GM03348 (cell line): ENCODE measurements at regions not wholly inside any gene's neighbourhood (a gene's known extent, or its start where the extent isn't known, plus 50 kb on each side); places are given as distances from the start of the nearest gene placed in this dataset.

ENCODE experiments used
- DNase-seq: peaks from one replicate; pipeline ENCODE4 v3.0.0; 2012; ENCODE audit warnings: low spot score

DNA sequence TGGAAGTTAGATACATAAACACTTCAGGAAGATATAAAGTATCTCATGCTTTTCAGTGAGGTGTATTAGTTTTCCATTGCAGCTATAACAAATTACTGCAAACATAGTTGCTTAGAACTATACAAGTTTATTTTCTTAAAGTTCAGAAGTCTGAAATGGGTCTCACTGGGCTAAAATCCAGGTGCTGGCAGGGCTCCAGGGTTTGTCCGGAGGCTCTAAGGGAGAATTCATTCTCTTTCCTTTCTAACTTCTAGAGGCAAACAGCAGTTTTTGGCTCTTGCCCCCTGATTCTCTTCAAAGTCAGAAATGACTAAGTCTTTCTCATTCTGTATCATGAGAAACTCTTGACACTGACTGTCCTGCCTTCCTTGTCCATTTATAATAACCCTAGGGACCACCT is 138.8 kb downstream of the AASDHPPT start:
- no peak for DNase-seq

DNA sequence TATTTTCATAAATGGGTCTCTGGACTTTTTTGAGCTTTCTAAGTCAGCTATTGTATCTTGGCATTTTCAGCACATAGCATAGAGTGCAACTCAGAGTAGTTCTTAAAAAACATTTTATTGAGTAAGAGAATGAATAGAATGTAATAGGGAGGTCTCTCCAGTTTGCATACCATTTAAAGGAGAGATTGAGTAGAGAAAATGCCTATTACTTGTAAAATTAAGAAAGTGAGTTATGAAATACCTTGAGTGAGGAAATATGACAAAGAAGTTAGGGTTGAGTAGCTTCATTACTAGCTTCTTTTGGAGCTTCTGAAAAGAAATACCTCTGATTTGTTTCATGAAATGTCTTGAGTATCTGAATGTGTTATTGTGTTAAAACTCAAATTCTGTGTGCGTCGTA is 140.0 kb downstream of the AASDHPPT start:
- no peak for DNase-seq

DNA sequence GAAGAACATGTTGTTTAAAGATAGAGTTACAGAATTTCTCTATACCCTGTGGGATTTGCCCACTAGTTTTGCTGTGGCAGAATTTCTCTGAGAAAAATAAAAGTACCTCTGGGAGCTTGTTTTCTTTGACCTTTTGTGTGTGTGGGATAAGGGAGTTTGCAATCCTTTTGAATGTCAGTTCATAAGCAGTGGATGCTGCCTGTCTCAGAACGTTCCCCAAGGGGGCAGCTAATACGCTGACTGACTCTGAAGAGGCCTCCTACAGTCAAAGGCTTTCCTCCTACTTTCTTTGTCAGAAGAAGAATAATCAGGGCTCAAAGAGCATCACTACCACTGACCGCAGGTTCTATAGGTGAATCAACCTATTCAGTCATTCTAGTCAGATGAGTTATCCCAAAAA is 140.6 kb downstream of the AASDHPPT start:
- no peak for DNase-seq

DNA sequence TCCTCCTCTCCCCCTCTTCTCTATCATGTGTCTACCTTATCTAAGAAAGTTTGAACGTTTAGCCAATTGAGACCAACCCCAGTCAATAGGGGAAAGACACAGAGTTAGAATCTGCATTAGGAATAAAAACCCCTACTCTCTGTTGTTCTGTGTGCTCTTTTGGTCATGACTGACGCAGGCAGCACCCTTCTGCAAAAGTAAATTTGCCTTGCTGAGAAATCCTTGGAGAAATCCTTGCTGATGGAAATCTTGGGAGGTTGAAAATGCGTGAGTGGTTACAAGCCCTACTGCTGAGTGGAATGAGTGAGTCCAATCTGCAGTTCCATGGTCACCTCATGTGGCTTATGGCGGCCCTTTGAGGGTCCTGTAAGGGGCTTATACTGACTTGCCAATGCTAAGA is 145.2 kb downstream of the AASDHPPT start:
- DNase-seq, result no peak

DNA sequence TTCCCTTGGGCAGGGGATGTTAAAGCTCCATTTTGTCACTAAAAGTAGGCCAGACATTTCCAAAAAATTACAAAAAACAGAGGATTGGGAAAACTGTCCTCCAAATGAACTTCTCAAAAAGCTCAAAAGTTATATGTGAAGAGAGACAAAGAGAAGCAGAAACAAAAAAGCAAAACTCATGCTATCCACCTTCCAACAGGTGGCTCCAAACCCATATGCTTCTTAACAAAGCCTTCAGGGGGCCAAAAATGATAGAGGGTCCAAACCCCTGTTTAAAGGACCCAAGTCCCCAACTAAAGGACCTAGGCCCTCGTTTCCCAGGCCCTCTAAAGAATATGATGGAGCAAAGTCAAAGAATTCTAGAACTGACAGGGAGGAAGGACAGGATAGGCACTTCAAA is 146.7 kb downstream of the AASDHPPT start:
- no peak for DNase-seq

DNA sequence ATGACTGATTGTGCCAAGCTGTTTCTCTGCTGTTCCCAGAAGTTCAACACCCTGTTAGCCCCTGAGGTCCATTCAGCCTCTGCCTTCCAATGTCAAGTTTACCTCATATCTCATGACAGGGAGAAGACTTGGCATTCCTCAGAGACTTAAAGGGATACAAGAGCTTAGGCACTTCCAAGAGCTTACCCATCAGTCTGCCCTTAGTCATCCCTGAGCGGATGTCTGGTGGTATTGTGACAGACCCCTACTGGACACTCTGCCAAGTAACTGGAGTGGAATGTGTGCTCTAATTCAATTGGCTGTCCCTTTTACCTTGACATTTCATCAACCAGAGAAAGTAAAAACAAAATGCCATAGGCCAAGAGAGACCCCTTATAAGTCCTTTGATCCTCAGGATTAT is 151.5 kb downstream of the AASDHPPT start:
- DNase-seq, result no peak

DNA sequence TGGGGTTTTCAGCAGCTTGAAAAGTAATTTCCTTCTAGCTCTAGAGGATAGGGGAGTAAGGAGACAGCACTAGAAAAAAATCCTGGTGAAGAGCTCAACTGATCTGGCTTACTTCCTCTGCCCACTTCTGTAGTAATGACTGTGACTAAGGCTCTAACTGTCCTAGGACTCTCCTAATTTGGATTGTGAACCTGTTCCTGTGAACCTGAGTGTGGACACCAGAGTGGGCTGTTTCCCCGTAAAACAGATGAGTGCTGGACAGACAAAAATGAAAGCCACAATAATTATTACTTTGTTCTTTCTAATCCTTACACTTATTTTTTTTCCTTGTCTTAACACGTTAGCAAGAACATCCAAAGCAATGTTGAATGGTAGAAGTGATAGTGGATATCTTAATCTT is 154.1 kb downstream of the AASDHPPT start:
- peak; percentile 7 for DNase-seq

DNA sequence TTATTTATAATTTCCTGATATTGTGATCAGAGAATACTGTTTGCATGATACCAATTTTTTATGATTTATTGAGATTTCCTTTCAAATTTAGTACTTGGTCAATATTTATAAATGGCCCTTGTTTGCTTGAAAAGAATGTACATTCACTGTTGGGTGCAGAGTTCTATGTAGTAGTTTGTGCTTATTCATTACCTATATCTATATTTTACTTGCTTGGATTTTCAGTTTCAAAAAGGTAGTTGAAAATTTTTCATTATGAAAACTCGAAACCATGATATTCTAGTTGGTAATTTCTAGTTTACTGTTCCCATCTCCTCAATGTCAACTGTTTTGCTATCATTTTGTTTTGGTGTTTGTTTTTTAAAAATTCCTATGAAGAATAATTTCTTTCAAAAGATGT is 155.7 kb downstream of the AASDHPPT start:
- no peak for DNase-seq

DNA sequence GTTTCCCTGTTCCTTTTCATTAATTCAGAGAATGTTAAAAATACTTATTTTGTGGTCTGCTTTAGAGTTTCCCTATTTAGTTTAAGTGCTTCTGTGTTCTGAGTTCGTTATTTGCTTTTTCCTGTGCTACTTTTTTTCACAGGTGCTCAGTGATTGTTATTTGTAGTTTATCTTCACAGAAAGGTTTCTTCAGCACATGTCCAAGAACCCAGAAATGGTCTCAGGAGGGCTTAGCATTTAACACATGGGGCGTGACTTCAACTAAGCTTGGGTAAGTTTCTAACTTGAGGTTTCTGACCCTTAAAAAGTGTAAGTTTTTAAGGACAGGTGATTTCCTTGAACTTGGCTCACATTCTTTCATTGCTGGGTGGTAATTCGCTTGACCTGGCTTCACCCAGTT is 157.3 kb downstream of the AASDHPPT start:
- no peak for DNase-seq

DNA sequence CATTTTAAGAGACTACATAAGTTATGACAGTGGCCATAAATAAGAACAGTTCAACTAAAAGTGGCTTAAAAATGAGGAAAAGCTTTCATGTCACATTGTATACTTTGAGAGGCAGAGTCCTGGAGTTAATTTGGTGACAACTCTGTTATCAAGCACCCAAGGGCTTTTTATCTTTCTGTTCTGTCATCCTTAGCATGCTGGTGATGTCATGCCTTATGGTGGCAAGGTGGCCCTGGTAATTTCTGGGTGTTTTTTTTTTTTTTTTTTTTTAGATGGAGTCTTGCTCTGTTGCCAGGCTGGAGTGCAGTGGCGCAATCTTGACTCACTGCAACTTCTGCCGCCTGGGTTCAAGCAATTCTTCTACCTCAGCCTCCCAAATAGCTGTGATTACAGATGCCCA is 158.8 kb downstream of the AASDHPPT start:
- no peak for DNase-seq

DNA sequence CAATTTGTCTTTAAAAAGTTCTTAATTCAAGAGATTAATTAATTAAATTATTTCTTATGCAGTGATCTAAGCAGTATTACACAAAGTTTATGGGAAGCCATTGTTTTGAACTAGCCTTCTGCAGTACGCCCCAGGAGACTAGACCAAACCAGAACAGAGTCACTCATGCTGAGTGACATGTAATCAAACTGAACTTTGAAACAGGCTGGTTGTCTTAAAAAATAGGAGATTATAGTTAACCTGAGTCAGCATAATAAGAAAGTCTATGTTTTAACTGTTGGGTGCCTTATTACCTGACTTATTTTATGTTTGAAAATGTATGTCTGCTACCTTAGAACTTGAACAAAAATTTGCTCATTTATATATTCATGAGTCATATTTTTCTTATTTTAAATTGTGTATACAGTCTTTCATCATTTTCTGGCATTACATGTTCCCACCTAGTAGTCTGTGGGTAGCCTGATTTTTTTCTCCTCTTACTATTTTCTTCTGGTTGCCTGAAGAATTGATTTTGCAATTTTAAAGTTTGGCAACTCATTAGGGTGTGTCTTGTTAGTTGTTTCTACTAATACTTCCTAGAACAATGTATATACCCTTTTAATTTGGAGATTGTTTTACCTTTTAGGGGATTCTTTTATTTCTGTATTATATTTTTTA is 161.4 kb downstream of the AASDHPPT start:
- no peak for DNase-seq

DNA sequence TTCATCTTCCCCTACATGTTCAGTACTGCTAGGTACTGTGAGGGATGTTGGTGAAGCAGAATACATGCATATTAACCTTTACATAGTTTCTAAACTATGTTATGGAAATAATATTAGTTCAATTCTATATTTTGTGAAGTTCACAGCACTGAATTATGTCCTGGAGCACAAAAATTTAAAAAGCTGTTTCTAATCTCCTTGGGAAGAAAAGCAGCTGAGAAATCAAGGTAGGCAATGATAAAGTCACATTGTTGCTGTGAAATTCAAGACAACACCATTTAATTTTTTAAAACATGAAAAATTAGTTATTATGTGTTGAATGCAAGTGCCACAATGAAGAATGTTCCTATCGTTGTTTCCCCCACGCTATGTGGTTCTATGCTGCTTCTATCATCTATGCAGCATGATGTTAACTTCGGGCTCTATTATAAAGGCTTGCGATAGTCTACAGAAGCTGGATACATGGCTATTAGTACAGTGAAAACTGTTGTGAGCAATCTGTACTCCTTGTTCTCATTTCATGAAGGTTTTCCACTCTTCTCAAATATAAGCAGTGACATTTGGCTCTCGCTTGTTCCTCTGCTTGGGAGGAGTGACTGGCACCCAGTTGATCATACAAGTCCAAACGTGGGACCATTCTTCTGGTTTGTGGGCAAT is 164.3 kb downstream of the AASDHPPT start:
- no peak for DNase-seq

DNA sequence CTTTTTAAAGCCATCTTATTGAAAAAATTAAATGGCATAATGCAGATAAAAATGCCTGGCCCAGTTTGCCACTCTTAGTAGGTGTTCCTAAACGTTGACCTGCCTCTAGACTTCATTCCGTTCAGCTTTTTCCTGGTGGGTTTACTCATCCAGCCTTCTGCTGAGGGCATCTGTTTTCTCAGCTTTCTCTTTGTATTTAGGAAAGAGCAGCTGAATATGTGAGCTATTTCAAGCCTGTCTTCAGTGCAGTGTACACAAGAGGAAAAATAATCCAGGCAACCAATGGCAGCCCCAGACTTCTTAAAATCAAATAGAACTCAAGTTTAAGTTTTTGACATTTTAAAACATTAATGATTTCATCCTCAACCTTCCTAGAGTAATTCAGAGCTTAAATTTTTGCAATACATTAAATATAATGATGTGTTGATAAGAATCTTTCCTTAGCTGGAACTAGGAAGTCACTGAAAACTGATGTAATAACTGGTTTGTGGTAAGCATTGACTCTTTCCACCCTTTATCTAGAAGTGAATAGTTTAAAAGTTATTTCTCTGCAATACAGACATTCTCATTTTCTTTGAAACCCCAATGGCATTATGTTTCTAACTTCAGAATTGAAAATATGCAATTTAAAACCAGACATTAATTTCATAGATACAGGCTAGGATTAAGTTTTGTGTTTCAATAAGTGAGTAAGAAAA is 165.4 kb downstream of the AASDHPPT start:
- no peak for DNase-seq

DNA sequence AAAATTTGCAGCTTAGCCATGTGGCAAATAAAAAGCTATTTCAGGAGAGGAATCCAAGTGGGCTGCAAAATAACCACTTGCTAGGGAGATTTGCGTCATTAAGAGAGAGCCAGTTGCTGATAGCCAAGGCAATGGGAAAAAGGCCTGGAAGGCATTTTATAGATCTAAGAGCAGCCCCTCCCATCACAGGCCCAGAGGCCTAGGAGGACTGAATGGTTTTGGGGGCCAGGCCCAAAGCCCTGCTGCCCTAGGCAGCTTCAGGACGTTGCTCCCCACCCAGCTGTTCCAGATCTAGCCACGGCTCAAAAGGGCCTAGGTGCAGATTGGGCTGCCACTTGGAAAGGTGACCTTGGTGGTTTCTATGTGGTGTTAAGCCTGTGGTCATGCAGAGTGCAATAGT is 169.0 kb downstream of the AASDHPPT start:
- no peak for DNase-seq

DNA sequence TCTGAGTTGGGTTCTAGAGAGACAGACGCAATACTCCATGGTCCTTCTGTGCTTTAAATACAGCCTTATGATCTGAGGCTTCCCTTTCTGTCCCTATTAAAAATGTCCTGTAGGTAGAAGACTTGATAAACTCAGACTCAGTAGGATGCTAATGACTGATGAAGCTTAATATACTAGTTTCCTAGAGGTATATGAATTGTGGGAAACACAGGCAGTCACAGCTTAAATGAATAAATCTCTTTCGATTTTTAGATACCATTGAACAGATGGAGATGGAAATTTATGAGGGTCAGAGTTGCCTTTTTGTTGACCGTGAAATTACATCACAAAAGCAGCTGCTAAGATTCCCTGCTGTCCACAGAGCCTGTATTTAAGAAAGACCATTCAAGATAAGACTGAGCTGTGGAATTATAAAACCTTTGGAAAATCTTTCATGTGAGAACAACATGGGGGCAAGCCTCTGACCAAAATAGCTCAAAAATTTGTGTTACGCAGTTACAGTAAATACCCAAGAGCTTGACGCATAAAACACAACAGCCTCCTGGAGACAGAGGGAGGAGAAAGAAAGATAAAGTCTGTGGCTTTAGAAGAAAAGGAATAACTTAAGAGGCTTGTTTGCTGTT is 172.3 kb downstream of the AASDHPPT start:
- no peak for DNase-seq

DNA sequence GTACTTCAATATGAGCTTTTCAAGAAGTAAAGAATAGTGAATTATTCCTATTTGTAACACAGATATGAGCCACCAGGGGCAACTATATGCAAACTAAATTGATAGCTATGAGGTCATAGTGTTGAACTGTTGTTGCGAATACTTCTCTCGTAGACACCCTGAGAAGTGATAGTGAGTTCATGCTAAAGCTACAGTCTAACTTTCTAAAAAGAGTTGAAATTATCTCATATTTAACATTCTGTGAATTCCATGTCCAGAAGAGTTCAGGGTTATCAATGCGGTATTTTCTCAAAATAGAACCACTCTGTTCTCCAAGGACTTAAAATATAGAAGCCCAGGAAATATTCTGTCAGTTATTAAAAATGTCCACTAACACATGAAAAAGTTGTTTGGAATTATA is 185.4 kb downstream of the AASDHPPT start:
- no peak for DNase-seq

DNA sequence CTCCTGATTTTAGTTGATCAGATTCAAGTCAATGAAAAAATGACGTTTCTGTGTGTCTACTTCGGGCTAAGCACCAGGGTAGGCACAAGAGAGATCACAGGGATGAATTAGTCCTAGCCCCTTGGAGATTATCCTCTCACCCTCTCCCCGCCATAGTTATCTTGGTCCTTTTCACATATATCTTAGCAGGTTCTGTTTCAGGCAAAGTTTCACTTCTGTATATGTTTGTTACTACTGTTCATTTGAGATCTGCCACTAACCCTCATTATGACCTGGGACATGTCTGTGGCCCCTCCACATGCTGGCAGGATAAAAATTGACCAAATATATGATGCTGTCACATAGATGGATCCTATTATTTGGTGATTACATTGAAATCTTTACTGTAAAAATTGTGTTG is 186.1 kb downstream of the AASDHPPT start:
- DNase-seq, result no peak

DNA sequence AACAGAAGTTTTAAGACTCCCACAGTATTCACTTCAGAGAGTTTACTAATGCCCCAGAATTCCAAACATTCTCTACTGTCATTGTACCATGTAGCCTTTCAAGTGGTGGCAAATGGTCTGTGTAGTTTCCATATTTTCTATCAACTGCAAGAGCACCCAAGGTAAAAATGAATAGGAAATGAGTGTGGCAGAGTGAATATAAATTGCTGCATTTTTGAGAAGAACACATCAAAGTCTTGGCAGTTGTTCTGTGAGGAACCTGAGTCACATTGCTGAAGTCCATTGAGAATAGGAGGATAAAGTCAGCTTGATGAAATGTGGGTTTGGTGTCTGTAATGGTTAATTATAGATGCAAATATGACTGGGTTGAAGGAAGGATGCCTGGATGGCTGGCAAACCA is 193.6 kb downstream of the AASDHPPT start:
- no peak for DNase-seq

DNA sequence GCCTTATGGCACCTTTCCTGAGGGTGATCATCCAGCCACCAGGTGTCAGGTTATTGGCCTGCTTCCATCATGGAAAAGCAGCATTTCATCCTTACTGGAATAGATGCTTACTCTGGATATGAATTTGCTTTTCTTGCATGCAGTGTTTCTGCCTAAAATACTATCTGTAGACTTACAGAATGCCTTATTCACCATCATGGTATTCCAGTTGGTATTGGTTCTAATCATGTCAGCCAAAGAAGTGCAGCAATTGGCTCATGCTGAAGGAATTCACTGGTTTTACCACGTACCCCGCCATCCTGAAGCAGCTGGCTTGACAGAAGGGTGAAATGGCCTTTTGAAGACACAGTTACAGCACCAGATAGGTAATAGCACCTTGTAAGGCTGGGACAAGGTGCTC is 194.2 kb downstream of the AASDHPPT start:
- no peak for DNase-seq

DNA sequence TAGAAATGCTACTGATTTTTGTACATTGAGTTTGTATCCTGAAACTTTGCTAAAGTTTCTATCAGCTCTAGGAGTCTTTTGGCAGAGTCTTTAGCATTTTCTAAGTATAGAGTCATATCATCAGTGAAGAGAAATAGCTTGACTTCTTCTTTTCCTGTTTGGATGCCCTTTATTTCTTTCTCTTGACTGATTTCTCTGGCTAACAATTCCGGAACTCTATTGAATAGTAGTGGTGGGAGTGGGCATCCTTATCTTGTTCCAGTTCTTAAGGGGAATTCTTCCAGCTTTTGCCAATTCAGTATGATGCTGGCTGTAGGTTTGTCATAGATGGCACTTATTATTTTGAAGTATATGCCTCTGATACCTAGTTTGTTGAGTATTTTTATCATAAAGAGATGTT is 197.7 kb downstream of the AASDHPPT start:
- no peak for DNase-seq

DNA sequence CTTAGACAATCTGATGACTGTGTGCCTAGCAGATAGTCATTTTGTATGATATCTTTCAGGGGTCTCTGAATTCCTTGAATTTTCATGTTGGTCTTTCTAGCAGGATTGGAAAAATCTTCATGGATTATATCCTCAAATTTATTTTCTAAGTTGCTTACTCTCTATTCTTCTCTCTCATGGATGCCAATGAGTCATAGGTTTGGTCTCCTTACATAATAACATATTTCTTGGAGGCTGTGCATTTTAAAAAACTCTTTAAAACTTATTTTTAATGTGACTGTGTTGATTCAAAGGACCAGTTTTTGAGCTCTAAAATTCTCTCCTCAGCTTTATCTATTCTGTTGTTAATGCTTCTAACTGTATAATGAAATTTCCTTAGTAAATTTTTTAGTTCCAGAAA is 198.7 kb downstream of the AASDHPPT start:
- no peak for DNase-seq

DNA sequence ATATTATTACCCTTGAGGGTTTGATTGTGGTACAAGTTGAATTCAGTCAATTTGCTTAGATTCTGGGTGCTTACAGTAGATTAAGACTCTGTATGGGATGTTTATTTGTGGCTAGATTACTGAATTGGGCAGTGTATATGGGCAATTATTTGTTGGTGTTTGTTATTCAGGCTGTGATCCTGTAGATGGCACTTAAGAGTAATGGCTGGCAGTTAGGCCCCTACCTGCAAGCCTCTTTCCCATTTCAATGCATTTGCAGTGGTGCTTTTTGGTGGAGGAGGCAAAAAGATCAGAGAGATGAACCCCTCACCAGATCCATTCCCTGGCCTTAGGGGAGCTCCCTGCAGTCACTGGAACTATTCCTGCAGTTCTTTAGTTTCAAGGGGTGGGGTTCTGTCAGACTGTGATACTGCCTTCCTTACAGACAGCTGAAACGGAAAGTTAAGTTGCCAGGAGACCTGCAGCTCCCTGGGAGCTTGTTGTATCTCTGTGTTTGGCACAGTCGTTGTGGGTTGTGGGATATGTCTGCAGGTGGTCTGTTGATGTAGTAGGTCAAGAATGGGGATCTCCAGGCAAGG is 199.5 kb downstream of the AASDHPPT start:
- no peak for DNase-seq

DNA sequence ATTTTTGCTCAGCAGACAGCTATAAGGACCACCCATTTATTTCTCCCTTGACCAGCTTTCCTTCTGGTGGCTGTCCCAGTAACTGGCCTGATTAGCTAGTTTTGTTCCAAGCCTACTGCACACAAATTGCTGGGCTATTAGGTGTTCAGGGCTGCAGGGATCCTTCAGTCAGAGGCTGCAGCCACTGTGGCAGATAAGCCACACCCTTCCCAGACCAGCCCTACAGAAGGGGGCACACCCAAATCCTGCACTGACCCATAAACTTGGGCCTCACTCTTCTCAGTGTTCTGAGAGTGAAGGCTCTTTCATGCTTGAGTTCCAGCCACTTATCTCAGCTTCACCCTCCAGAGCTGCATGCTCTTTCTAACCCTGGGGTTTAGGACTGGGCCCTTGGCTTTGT is 200.0 kb downstream of the AASDHPPT start:
- DNase-seq, result no peak
